Right lobe of liver (tissue), 4 donors: ENCODE measurements at regions not wholly inside any gene's neighbourhood (a gene's known extent, or its start where the extent isn't known, plus 50 kb on each side); places are given as distances from the start of the nearest gene placed in this dataset.

ENCODE experiments used
- POLR2A ChIP-seq: fragments of 450-650 bp; IDR thresholded peaks from one replicate; pipeline ENCODE4 v1.6.1; 2017; ENCODE audit warnings: antibody characterized with exemption, mild to moderate bottlenecking
- TF ChIP-seq, protein P1 (sequence below), 4 donors: fragments of 200-600 bp in 3 of 4; fragments of 450-650 bp in 1 of 4; IDR thresholded peaks; one replicate each; pipeline versions ENCODE4 v1.5.1 to v1.8.0; 2016 to 2022; ENCODE audit warnings: antibody characterized with exemption in 4 of 4, mild to moderate bottlenecking in 2 of 4
- donor health status: DM: no; HTN: no; CAD: no.
- donor health status: DM: no; HTN: no; CAD: no.
- donor health status: DM: no; HTN: yes; CAD: no.

DNA sequence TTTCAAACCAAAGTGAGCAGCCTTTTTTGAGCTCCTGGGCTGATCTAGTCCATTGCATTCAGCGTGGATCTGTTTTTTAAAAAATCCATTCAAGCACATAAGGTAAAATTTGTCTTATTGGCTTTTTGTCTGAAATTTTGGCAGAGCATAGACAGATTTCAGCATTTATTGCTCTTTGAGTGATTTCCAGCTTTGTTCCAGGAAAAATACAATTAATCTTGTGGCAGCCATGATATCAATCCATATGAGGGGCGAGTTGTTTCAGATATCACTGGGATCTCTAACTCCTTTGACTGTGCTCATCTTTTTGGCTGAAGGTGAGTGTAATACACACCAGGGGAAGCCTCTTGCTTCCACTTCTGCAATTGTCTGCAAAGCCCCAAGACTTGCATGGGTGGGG, 523.9 kb downstream of the SLC4A3 start:
- TF ChIP-seq, protein P1, sequence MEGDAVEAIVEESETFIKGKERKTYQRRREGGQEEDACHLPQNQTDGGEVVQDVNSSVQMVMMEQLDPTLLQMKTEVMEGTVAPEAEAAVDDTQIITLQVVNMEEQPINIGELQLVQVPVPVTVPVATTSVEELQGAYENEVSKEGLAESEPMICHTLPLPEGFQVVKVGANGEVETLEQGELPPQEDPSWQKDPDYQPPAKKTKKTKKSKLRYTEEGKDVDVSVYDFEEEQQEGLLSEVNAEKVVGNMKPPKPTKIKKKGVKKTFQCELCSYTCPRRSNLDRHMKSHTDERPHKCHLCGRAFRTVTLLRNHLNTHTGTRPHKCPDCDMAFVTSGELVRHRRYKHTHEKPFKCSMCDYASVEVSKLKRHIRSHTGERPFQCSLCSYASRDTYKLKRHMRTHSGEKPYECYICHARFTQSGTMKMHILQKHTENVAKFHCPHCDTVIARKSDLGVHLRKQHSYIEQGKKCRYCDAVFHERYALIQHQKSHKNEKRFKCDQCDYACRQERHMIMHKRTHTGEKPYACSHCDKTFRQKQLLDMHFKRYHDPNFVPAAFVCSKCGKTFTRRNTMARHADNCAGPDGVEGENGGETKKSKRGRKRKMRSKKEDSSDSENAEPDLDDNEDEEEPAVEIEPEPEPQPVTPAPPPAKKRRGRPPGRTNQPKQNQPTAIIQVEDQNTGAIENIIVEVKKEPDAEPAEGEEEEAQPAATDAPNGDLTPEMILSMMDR (IDR thresholded peaks at IDR 0.05): no peak
- no peak for TF ChIP-seq POLR2A
